ENCODE measurements at regions not wholly inside any gene's neighbourhood (a gene's known extent, or its start where the extent isn't known, plus 50 kb on each side); places are given as distances from the start of the nearest gene placed in this dataset.

DNA sequence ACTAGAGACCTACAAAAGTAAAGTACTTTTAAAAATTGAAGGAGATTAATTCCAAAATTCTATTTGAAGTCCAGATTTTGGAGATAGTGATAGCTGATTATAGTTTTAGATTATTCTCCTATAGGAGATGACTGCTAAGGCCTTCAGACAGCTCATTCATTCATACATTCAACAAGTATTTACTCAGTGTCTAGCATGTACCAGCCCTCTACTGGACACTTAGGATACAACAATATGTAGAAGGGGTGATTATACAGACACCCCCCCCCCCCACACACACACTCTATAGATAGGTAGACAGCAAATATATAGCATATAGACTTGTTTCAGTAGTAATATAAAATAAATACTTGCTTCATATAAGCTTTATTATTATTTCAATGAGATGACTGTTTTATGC is 60.4 kb upstream of the TAF9B start:
- TF ChIP-seq EZH2 (IDR thresholded peaks at IDR 0.05) = no peak
- TF ChIP-seq, protein P1, sequence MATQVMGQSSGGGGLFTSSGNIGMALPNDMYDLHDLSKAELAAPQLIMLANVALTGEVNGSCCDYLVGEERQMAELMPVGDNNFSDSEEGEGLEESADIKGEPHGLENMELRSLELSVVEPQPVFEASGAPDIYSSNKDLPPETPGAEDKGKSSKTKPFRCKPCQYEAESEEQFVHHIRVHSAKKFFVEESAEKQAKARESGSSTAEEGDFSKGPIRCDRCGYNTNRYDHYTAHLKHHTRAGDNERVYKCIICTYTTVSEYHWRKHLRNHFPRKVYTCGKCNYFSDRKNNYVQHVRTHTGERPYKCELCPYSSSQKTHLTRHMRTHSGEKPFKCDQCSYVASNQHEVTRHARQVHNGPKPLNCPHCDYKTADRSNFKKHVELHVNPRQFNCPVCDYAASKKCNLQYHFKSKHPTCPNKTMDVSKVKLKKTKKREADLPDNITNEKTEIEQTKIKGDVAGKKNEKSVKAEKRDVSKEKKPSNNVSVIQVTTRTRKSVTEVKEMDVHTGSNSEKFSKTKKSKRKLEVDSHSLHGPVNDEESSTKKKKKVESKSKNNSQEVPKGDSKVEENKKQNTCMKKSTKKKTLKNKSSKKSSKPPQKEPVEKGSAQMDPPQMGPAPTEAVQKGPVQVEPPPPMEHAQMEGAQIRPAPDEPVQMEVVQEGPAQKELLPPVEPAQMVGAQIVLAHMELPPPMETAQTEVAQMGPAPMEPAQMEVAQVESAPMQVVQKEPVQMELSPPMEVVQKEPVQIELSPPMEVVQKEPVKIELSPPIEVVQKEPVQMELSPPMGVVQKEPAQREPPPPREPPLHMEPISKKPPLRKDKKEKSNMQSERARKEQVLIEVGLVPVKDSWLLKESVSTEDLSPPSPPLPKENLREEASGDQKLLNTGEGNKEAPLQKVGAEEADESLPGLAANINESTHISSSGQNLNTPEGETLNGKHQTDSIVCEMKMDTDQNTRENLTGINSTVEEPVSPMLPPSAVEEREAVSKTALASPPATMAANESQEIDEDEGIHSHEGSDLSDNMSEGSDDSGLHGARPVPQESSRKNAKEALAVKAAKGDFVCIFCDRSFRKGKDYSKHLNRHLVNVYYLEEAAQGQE (IDR thresholded peaks at IDR 0.05; ENCODE audit: low read depth) = no peak
- TF ChIP-seq, protein P2, sequence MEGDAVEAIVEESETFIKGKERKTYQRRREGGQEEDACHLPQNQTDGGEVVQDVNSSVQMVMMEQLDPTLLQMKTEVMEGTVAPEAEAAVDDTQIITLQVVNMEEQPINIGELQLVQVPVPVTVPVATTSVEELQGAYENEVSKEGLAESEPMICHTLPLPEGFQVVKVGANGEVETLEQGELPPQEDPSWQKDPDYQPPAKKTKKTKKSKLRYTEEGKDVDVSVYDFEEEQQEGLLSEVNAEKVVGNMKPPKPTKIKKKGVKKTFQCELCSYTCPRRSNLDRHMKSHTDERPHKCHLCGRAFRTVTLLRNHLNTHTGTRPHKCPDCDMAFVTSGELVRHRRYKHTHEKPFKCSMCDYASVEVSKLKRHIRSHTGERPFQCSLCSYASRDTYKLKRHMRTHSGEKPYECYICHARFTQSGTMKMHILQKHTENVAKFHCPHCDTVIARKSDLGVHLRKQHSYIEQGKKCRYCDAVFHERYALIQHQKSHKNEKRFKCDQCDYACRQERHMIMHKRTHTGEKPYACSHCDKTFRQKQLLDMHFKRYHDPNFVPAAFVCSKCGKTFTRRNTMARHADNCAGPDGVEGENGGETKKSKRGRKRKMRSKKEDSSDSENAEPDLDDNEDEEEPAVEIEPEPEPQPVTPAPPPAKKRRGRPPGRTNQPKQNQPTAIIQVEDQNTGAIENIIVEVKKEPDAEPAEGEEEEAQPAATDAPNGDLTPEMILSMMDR (IDR thresholded peaks at IDR 0.05 in 2 of 3, conservative IDR thresholded peaks at IDR 0.05 in 1 of 3; ENCODE audit: borderline replicate concordance in 1 of 3, insufficient read depth in 1 of 3, low read depth in 2 of 3, low read length in 2 of 3) = peak in 2 of 3 experiments; percentile 31 to 43; a peak in 3 of 6 replicates
- no peak for TF ChIP-seq SP1 (IDR thresholded peaks at IDR 0.05; ENCODE audit: low read depth)
- TF ChIP-seq YY1 (IDR thresholded peaks at IDR 0.05; ENCODE audit: extremely low read depth, insufficient replicate concordance, low read depth, low read length) = no peak
- no peak for TF ChIP-seq ZFX (IDR thresholded peaks at IDR 0.05)
- TF ChIP-seq SRF (IDR thresholded peaks at IDR 0.05; ENCODE audit: low read depth) = no peak
- TF ChIP-seq POLR2A (IDR thresholded peaks at IDR 0.05; ENCODE audit: borderline replicate concordance, extremely low read depth, insufficient read depth, insufficient read length) = no peak
- TF ChIP-seq RAD21 (IDR thresholded peaks at IDR 0.05; ENCODE audit: low read depth) = no peak
- TF ChIP-seq POLR2AphosphoS5 (IDR thresholded peaks at IDR 0.05; ENCODE audit: low read depth, low read length) = no peak
- no peak for TF ChIP-seq TCF7L2 (IDR thresholded peaks at IDR 0.05; ENCODE audit: borderline replicate concordance, extremely low read depth, insufficient read depth, insufficient read length)
